Mesodermal cell (in vitro differentiated cells): ENCODE measurements at regions not wholly inside any gene's neighbourhood (a gene's known extent, or its start where the extent isn't known, plus 50 kb on each side); places are given as distances from the start of the nearest gene placed in this dataset.

Source experiments
- H3K27ac ChIP-seq: 2 replicates; pipeline ENCODE4 v1.7.0; 2013; ENCODE audit warnings: mild to moderate bottlenecking, low read depth, low read length, moderate library complexity; ENCODE audit not compliant: severe bottlenecking
- H3K36me3 ChIP-seq: 2 replicates; pipeline ENCODE4 v1.7.1; 2013; ENCODE audit warnings: mild to moderate bottlenecking, low read length, moderate library complexity; ENCODE audit not compliant: control insufficient read depth, insufficient read depth
- H3K4me1 ChIP-seq: one replicate; pipeline ENCODE4 v1.7.1; 2013; ENCODE audit warnings: mild to moderate bottlenecking, low read length; ENCODE audit not compliant: insufficient read depth, control insufficient read depth, poor library complexity, severe bottlenecking
- H3K4me3 ChIP-seq: 2 replicates; pipeline ENCODE4 v1.7.0; 2013; ENCODE audit warnings: low read length, control low read depth, mild to moderate bottlenecking; ENCODE audit not compliant: insufficient read depth, poor library complexity, severe bottlenecking; ENCODE audit errors: extremely low read depth
- H3K9me3 ChIP-seq: 2 replicates; pipeline ENCODE4 v1.7.1; 2013; ENCODE audit warnings: mild to moderate bottlenecking, low read length, moderate library complexity; ENCODE audit not compliant: control insufficient read depth
- WGBS, 2 experiments: methylation state at CpG; one replicate each; pipeline ENCODE4 v1.1.5; 2013; ENCODE audit warnings: missing lambda C conversion rate in 2 of 2; ENCODE audit not compliant: insufficient coverage in 2 of 2; 5-methylcytosine and 5-hydroxymethylcytosine counted together

GRCh38 chr7:69498671-69499070, 99.6 kb upstream of the AUTS2 start:
- 76 to 88% methylated on average over 3 of the region's 3 CpGs for WGBS, 2 experiments
- Histone ChIP-seq H3K4me1 (no peaks in the 10 kb centered on the region), H3K27ac (no peak overlapping the region), H3K4me3 (no peak overlapping the region), H3K9me3 (no peaks in the 10 kb centered on the region), H3K36me3 (no peaks in the 10 kb centered on the region)

- Histone ChIP-seq H3K4me3 (no peak overlapping the region), H3K36me3 (no peaks in the 10 kb centered on the region), H3K9me3 (no peaks in the 10 kb centered on the region), H3K27ac (no peak overlapping the region), H3K4me1 (peaks cover 5% of the 10 kb centered on the region)
- 71 to 89% methylated on average over 1 to 3 of the region's 3 CpGs for WGBS, 2 experiments
Observed at GRCh38 chr7:69502358-69502757, 95.9 kb upstream of the AUTS2 start.

GRCh38 chr7:69504733-69505420, 93.4 kb upstream of the AUTS2 start:
- 60 to 90% methylated on average over 1 to 4 of the region's 8 CpGs for WGBS, 2 experiments
- no peaks in the 10 kb centered on the region for H3K36me3 ChIP-seq
- H3K4me3 ChIP-seq = no peak overlapping the region
- H3K27ac ChIP-seq = peak overlapping the region; percentile 23
- H3K4me1 ChIP-seq = peaks cover 5% of the 10 kb centered on the region
- H3K9me3 ChIP-seq = no peaks in the 10 kb centered on the region

- WGBS, 2 experiments = 91% methylated on average over 2 of the region's 2 CpGs; no CpG with 5 or more reads in 1 of the 2 experiments
- Histone ChIP-seq H3K4me3 (no peak overlapping the region), H3K27ac (no peak overlapping the region), H3K4me1 (peaks cover 5% of the 10 kb centered on the region), H3K36me3 (no peaks in the 10 kb centered on the region), H3K9me3 (no peaks in the 10 kb centered on the region)
Observed at GRCh38 chr7:69508736-69509135, 89.5 kb upstream of the AUTS2 start.

- H3K9me3 ChIP-seq = no peaks in the 10 kb centered on the region
- 93 to 97% methylated on average over 4 of the region's 4 CpGs for WGBS, 2 experiments
Observed at GRCh38 chr7:69510114-69510513, 88.2 kb upstream of the AUTS2 start.

GRCh38 chr7:69515495-69516212, 82.6 kb upstream of the AUTS2 start:
- Histone ChIP-seq H3K36me3 (no peaks in the 10 kb centered on the region), H3K4me1 (no peaks in the 10 kb centered on the region), H3K4me3 (no peak overlapping the region), H3K9me3 (no peaks in the 10 kb centered on the region), H3K27ac (no peak overlapping the region)
- WGBS, 2 experiments = 87 to 100% methylated on average over 2 to 5 of the region's 6 CpGs

More at GRCh38 chr7:69510114-69510513, 88.2 kb upstream of the AUTS2 start:
- Histone ChIP-seq H3K4me1 (peaks cover 3% of the 10 kb centered on the region), H3K4me3 (no peak overlapping the region), H3K36me3 (no peaks in the 10 kb centered on the region), H3K27ac (no peak overlapping the region)

GRCh38 chr7:69516238-69516820, 81.9 kb upstream of the AUTS2 start:
- no peaks in the 10 kb centered on the region for H3K4me1 ChIP-seq
- no peaks in the 10 kb centered on the region for H3K36me3 ChIP-seq
- WGBS, 2 experiments = 89 to 91% methylated on average over 7 to 9 of the region's 9 CpGs
- H3K27ac ChIP-seq = no peak overlapping the region
- H3K9me3 ChIP-seq = no peaks in the 10 kb centered on the region
- H3K4me3 ChIP-seq = no peak overlapping the region

GRCh38 chr7:69517985-69518704, 80.1 kb upstream of the AUTS2 start:
- Histone ChIP-seq H3K36me3 (no peaks in the 10 kb centered on the region), H3K9me3 (no peaks in the 10 kb centered on the region), H3K4me1 (no peaks in the 10 kb centered on the region), H3K27ac (no peak overlapping the region), H3K4me3 (no peak overlapping the region)
- WGBS, 2 experiments = 36 to 56% methylated on average over 11 to 12 of the region's 14 CpGs

GRCh38 chr7:69518705-69519077, 79.6 kb upstream of the AUTS2 start:
- WGBS, 2 experiments = 47 to 57% methylated on average over 4 of the region's 4 CpGs
- H3K4me3 ChIP-seq = no peak overlapping the region

GRCh38 chr7:69526570-69526969, 71.7 kb upstream of the AUTS2 start:
- no peaks in the 10 kb centered on the region for H3K9me3 ChIP-seq
- 85 to 100% methylated on average over 4 of the region's 5 CpGs for WGBS, 2 experiments
- H3K27ac ChIP-seq = no peak overlapping the region
- no peak overlapping the region for H3K4me3 ChIP-seq
- H3K4me1 ChIP-seq = no peaks in the 10 kb centered on the region
- no peaks in the 10 kb centered on the region for H3K36me3 ChIP-seq

More at GRCh38 chr7:69518705-69519077, 79.6 kb upstream of the AUTS2 start:
- H3K4me1 ChIP-seq = no peaks in the 10 kb centered on the region
- H3K9me3 ChIP-seq = no peaks in the 10 kb centered on the region
- no peaks in the 10 kb centered on the region for H3K36me3 ChIP-seq
- H3K27ac ChIP-seq = no peak overlapping the region
